ENCODE measurements at regions not wholly inside any gene's neighbourhood (a gene's known extent, or its start where the extent isn't known, plus 50 kb on each side); places are given as distances from the start of the nearest gene placed in this dataset.
"Not testable (repeated sequence)": the region's sequence is repeated elsewhere in the genome, so short reads cannot be mapped to it uniquely, and the experiment has no call there.

- DNase-seq: no peak
Observed at GRCh38 chr9:12318732-12319685, 374.2 kb upstream of the TYRP1 start.

GRCh38 chr9:12329623-12329985 lies 363.6 kb upstream of the TYRP1 start:
- no peak for DNase-seq

GRCh38 chr9:12333966-12334365 lies 359.2 kb upstream of the TYRP1 start:
- peak in 1 of 2 experiments; percentile 10 for DNase-seq

- no peak for DNase-seq
Observed at GRCh38 chr9:12350775-12351174, 342.4 kb upstream of the TYRP1 start.

GRCh38 chr9:12351293-12352044 lies 341.7 kb upstream of the TYRP1 start:
- DNase-seq: no peak

GRCh38 chr9:12352045-12352315 lies 341.2 kb upstream of the TYRP1 start:
- no peak for DNase-seq

- DNase-seq: no peak
Observed at GRCh38 chr9:12363439-12363838, 329.7 kb upstream of the TYRP1 start.

GRCh38 chr9:12368569-12368968 lies 324.6 kb upstream of the TYRP1 start:
- DNase-seq: no peak

GRCh38 chr9:12391839-12392509 lies 301.2 kb upstream of the TYRP1 start:
- DNase-seq: no peak

GRCh38 chr9:12394105-12394504 lies 299.1 kb upstream of the TYRP1 start:
- no peak for DNase-seq

- DNase-seq: no peak
Observed at GRCh38 chr9:12403721-12404120, 289.5 kb upstream of the TYRP1 start.

GRCh38 chr9:12413986-12414385 lies 279.2 kb upstream of the TYRP1 start:
- no peak for DNase-seq

GRCh38 chr9:12414514-12414913 lies 278.7 kb upstream of the TYRP1 start:
- DNase-seq: no peak

GRCh38 chr9:12415361-12415760 lies 277.8 kb upstream of the TYRP1 start:
- no peak for DNase-seq

GRCh38 chr9:12416716-12417115 lies 276.5 kb upstream of the TYRP1 start:
- DNase-seq: no peak

GRCh38 chr9:12424243-12424642 lies 268.9 kb upstream of the TYRP1 start:
- no peak for DNase-seq

- DNase-seq: no peak
Observed at GRCh38 chr9:12425878-12426864, 267.0 kb upstream of the TYRP1 start.

GRCh38 chr9:12439267-12439666 lies 253.9 kb upstream of the TYRP1 start:
- no peak for DNase-seq

- not testable (repeated sequence) for DNase-seq
Observed at GRCh38 chr9:12441080-12441479, 252.1 kb upstream of the TYRP1 start.

GRCh38 chr9:12441506-12441905 lies 251.7 kb upstream of the TYRP1 start:
- DNase-seq: no peak

GRCh38 chr9:12448246-12448645 lies 244.9 kb upstream of the TYRP1 start:
- no peak for DNase-seq

- no peak for DNase-seq
Observed at GRCh38 chr9:12457237-12457636, 235.9 kb upstream of the TYRP1 start.

Measured in SHP77 (cell line).